Neural cell (in vitro differentiated cells): ENCODE measurements at regions not wholly inside any gene's neighbourhood (a gene's known extent, or its start where the extent isn't known, plus 50 kb on each side); places are given as distances from the start of the nearest gene placed in this dataset.

Source experiments
- H2AFZ ChIP-seq: fragments of 200-600, 300-800 bp; sonication (generic), shearing (Covaris generic); 2 replicates; pipeline ENCODE4 v1.6.0; 2014; ENCODE audit warnings: low read depth, mild to moderate bottlenecking, antibody characterized with exemption, low read length, moderate library complexity
- H3F3A ChIP-seq: fragments of 200-600 bp; shearing (Covaris generic); 2 replicates; pipeline ENCODE4 v1.6.1; 2016; ENCODE audit warnings: mild to moderate bottlenecking, moderate library complexity, mixed read lengths, antibody characterized with exemption, low read length; ENCODE audit not compliant: insufficient read depth, poor library complexity, severe bottlenecking
- H3K27ac ChIP-seq: fragments of 200-600, 300-800 bp; sonication (generic), shearing (Covaris generic); 2 replicates; pipeline ENCODE4 v1.5.1; 2014; ENCODE audit warnings: mild to moderate bottlenecking, low read length, moderate library complexity
- H3K27me3 ChIP-seq: fragments of 300-800, 200-600 bp; sonication (generic), shearing (Covaris generic); 2 replicates; pipeline ENCODE4 v1.6.0; 2014; ENCODE audit warnings: mild to moderate bottlenecking, low read depth, low read length, moderate library complexity; ENCODE audit not compliant: insufficient read depth
- H3K36me3 ChIP-seq: fragments of 300-800, 200-600 bp; sonication (generic), shearing (Covaris generic); 2 replicates; pipeline ENCODE4 v1.5.1; 2014; ENCODE audit warnings: mild to moderate bottlenecking, antibody characterized with exemption, low read length, moderate library complexity; ENCODE audit not compliant: insufficient read depth
- H3K4me2 ChIP-seq: fragments of 300-800, 200-600 bp; sonication (generic), shearing (Covaris generic); 2 replicates; pipeline ENCODE4 v1.6.0; 2014; ENCODE audit warnings: mild to moderate bottlenecking, low read length
- H3K4me3 ChIP-seq: fragments of 300-800, 200-600 bp; sonication (generic), shearing (Covaris generic); 2 replicates; pipeline ENCODE4 v1.5.1; 2014; ENCODE audit warnings: mild to moderate bottlenecking, low read length, moderate library complexity
- H3K79me2 ChIP-seq: fragments of 200-600 bp; shearing (Covaris generic); replicated peaks from 2 replicates; pipeline ENCODE4 v1.6.0; 2014; ENCODE audit warnings: mild to moderate bottlenecking, low read length, moderate library complexity; ENCODE audit not compliant: insufficient read depth
- H3K9ac ChIP-seq: fragments of 300-800, 200-600 bp; sonication (generic), shearing (Covaris generic); 2 replicates; pipeline ENCODE4 v1.6.1; 2016; ENCODE audit warnings: mild to moderate bottlenecking, low read length, mixed read lengths
- H3K9me2 ChIP-seq: fragments of 200-600 bp; shearing (Covaris generic); 2 replicates; pipeline ENCODE4 v1.6.1; 2016; ENCODE audit warnings: mild to moderate bottlenecking, low read length, mixed read lengths; ENCODE audit not compliant: insufficient read depth
- H3K9me3 ChIP-seq: fragments of 200-600, 300-800 bp; sonication (generic), shearing (Covaris generic); 2 replicates; pipeline ENCODE4 v1.6.1; 2016; ENCODE audit warnings: mild to moderate bottlenecking, mixed run types, low read length, moderate library complexity, mixed read lengths
- H4K20me1 ChIP-seq: fragments of 200-600 bp; shearing (Covaris generic); 2 replicates; pipeline ENCODE4 v1.6.1; 2016; ENCODE audit warnings: mild to moderate bottlenecking, mixed run types; ENCODE audit not compliant: insufficient read depth
- EP300 ChIP-seq: fragments of 450-650 bp; conservative IDR thresholded peaks from 2 replicates; pipeline ENCODE4 v1.6.1; 2014; ENCODE audit warnings: antibody characterized with exemption, mild to moderate bottlenecking, moderate library complexity; ENCODE audit not compliant: poor library complexity, severe bottlenecking
- EZH2 ChIP-seq: fragments of 200-600, 300-800 bp; shearing (Covaris generic), sonication (generic); IDR thresholded peaks from 2 replicates; pipeline ENCODE4 v1.6.1; 2014; ENCODE audit warnings: antibody characterized with exemption, low read length, borderline replicate concordance, mild to moderate bottlenecking; ENCODE audit not compliant: insufficient read depth, poor library complexity, severe bottlenecking
- MXI1 ChIP-seq: fragments of 450-650 bp; conservative IDR thresholded peaks from 2 replicates; pipeline ENCODE4 v1.6.1; 2014; ENCODE audit warnings: antibody characterized with exemption, mild to moderate bottlenecking; ENCODE audit not compliant: poor library complexity, severe bottlenecking
- POLR2AphosphoS5 ChIP-seq: IDR thresholded peaks from 2 replicates; pipeline ENCODE4 v1.6.1; 2012
- RAD21 ChIP-seq: fragments of 450-650 bp; conservative IDR thresholded peaks from 2 replicates; pipeline ENCODE4 v1.6.1; 2014; ENCODE audit warnings: antibody characterized with exemption, mild to moderate bottlenecking, moderate library complexity
- REST ChIP-seq: IDR thresholded peaks from 2 replicates; pipeline ENCODE4 v1.6.1; 2012; ENCODE audit warnings: borderline replicate concordance
- SMC3 ChIP-seq: fragments of 450-650 bp; conservative IDR thresholded peaks from 2 replicates; pipeline ENCODE4 v1.6.1; 2014; ENCODE audit warnings: antibody characterized with exemption, mild to moderate bottlenecking, moderate library complexity; ENCODE audit not compliant: poor library complexity
- TAF1 ChIP-seq: IDR thresholded peaks from 2 replicates; pipeline ENCODE4 v1.6.1; 2012; ENCODE audit warnings: low read depth
- TF ChIP-seq, protein P1 (sequence below): fragments of 450-650 bp; IDR thresholded peaks from 2 replicates; pipeline ENCODE4 v1.5.1; 2014; ENCODE audit warnings: antibody characterized with exemption, mild to moderate bottlenecking, moderate library complexity; ENCODE audit not compliant: poor library complexity, severe bottlenecking

GRCh38 chrX:46179748-46180147, 365.5 kb downstream of the ZNF674 start:
- H3K27me3 ChIP-seq: no peaks in the 10 kb centered on the region
- H3K79me2 ChIP-seq: no peaks in the 10 kb centered on the region
- H3K4me2 ChIP-seq: no peak overlapping the region
- H3K9me3 ChIP-seq: no peaks in the 10 kb centered on the region
- no peak overlapping the region for H3K4me3 ChIP-seq
- H3K9ac ChIP-seq: no peak overlapping the region
- H3K36me3 ChIP-seq: no peaks in the 10 kb centered on the region
- H3K27ac ChIP-seq: no peak overlapping the region
- no peaks in the 10 kb centered on the region for H3K9me2 ChIP-seq
- H3F3A ChIP-seq: no peaks in the 10 kb centered on the region
- no peak overlapping the region for H2AFZ ChIP-seq
- H4K20me1 ChIP-seq: no peaks in the 10 kb centered on the region
- TF ChIP-seq EP300: no peak
- TF ChIP-seq SMC3: no peak
- TF ChIP-seq RAD21: no peak
- no peak for TF ChIP-seq REST
- no peak for TF ChIP-seq POLR2AphosphoS5
- no peak for TF ChIP-seq EZH2
- TF ChIP-seq, protein P1, sequence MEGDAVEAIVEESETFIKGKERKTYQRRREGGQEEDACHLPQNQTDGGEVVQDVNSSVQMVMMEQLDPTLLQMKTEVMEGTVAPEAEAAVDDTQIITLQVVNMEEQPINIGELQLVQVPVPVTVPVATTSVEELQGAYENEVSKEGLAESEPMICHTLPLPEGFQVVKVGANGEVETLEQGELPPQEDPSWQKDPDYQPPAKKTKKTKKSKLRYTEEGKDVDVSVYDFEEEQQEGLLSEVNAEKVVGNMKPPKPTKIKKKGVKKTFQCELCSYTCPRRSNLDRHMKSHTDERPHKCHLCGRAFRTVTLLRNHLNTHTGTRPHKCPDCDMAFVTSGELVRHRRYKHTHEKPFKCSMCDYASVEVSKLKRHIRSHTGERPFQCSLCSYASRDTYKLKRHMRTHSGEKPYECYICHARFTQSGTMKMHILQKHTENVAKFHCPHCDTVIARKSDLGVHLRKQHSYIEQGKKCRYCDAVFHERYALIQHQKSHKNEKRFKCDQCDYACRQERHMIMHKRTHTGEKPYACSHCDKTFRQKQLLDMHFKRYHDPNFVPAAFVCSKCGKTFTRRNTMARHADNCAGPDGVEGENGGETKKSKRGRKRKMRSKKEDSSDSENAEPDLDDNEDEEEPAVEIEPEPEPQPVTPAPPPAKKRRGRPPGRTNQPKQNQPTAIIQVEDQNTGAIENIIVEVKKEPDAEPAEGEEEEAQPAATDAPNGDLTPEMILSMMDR: no peak
- no peak for TF ChIP-seq MXI1
- TF ChIP-seq TAF1: no peak

DNA sequence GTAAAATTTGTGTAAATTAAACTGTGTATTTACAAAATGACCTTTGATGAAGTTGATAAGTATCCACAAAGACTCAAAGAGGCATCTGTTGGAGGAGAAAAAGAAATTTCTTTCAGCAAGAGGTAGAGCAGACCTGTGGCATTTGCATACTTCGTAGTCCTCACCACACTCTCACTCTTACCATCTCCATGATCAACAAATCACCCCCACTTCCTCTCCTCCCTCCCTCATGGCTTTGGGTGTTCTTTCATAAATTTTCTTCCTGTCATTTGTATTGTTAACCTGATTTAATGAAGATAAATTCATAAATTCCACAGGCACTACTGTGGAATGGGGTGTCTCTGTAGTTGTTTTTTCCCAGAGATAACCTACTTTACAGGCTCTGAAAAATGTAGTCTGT, 366.5 kb downstream of the ZNF674 start:
- Histone ChIP-seq H3K27me3 (no peaks in the 10 kb centered on the region), H3K4me2 (no peak overlapping the region), H3K27ac (no peak overlapping the region), H4K20me1 (no peaks in the 10 kb centered on the region), H2AFZ (no peak overlapping the region), H3K9me2 (no peaks in the 10 kb centered on the region), H3K9ac (no peak overlapping the region), H3K36me3 (no peaks in the 10 kb centered on the region), H3K79me2 (no peaks in the 10 kb centered on the region), H3K4me3 (no peak overlapping the region), H3K9me3 (no peaks in the 10 kb centered on the region), H3F3A (no peaks in the 10 kb centered on the region)
- TF ChIP-seq REST: no peak
- TF ChIP-seq EP300: no peak
- TF ChIP-seq EZH2: no peak
- TF ChIP-seq SMC3: no peak
- no peak for TF ChIP-seq RAD21
- no peak for TF ChIP-seq TAF1
- no peak for TF ChIP-seq POLR2AphosphoS5
- no peak for TF ChIP-seq MXI1
- TF ChIP-seq, protein P1: no peak
